HTR-8/SVneo (cell line): ENCODE measurements at regions not wholly inside any gene's neighbourhood (a gene's known extent, or its start where the extent isn't known, plus 50 kb on each side); places are given as distances from the start of the nearest gene placed in this dataset.

ENCODE experiments used
- DNase-seq: peaks from one replicate; pipeline ENCODE4 v3.0.0; 2011; ENCODE audit warnings: low spot score, mixed read lengths; ENCODE audit not compliant: insufficient read length
- FAIRE-seq: peaks from 2 replicates; lab custom pipeline; 2011; peaks lifted over from hg19 to GRCh38; lab: Jason Lieb, UNC

DNA sequence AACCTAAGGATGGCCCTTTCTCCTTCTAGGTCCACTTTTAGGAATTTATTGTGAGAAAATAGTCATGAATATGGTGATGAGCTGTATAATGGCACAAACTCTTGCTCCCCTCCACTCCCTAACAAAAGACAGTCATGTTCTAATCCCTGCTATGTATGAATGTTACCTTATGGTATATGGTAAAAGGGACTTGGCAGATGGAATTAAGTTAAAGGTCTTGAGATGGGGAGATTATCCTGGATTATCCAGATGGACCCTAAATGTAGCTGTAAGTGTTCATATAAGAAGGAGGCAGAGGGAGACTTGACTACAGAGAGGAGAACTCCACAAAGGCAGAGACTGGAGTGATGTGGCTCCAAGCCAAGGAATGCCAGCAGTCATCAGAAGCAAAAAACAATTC is 296.1 kb downstream of the SOX9 start:
- FAIRE-seq (no peak), DNase-seq (no peak)

DNA sequence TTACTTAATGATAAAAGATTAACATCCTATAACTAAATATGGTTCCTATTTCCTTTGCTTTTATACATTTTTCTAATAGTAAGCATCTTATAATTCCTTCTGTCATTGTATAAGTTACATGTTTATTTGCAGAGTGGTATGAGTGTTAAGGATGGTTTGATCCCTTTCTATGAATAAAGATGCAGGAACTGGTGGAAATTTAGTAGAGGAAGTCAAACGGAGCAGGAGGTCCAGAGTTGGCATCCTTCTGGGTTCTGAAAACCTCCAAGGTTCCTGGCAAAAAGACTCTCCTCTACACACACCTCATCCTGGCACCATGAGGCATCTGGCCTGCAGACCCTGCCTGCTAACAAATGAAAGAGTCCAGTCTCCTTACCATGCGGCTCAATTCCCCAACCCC is 296.8 kb downstream of the SOX9 start:
- no peak for DNase-seq
- no peak for FAIRE-seq

DNA sequence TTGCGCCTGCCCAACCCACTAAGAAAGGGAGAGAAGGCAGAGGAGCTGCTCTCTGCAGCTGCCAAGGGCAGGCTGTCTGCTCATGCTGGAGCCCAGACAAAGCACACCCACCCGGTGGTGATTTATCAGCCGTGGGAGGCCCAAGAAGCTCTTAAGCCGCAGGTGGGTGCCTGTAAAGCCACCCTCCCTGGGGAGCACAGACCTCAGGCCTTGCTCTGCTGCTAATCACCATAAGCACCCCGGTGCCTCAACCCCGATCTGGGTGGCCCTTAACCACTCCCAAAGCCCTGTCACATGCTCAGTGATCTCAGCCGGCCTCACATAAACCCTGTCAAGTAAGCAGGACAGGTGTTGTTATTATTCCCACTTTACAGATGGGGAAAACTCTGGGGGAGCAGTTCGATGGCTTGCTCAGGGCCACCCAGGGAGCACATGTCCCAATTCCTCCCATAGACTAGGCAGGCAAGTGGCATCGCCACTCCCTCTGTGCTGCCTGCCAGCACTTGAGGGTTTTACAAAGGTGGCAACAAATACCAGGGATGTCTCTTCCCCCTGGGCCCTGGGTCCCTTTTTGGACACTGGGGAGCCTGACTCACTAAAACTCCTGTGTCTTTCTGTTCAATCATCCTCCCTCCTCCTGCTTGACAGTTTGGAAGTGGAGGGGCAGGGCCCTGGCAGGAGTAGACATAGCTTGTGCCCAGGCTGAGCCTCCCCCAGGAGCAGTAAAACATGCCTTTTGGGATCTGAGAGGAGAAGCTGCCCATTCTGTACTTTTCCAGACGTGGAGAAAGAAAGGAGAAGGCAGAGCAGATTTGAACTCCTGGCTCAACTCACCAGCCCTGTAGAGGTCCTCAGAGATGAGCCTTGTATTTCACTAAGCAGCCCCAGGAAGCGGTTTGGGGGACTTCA is 299.3 kb downstream of the SOX9 start:
- FAIRE-seq: no peak
- DNase-seq: no peak

DNA sequence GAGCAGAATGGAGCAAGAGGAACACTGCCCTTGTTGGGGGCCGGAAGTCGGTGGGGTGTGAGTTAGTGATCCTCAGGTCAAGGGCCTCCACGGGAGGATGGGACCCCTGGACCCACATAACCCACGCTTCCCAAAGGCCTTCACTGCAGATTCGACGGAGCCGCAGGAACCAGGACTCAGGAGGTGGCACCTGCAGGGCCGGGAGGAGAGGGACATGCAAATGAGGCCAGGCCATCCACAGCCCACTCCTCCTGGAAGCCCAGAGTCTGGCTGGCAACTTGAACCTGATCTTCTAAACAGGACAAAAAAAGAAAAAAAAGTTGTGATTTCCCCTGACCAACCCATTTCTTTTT is 299.9 kb downstream of the SOX9 start:
- FAIRE-seq (no peak), DNase-seq (no peak)

DNA sequence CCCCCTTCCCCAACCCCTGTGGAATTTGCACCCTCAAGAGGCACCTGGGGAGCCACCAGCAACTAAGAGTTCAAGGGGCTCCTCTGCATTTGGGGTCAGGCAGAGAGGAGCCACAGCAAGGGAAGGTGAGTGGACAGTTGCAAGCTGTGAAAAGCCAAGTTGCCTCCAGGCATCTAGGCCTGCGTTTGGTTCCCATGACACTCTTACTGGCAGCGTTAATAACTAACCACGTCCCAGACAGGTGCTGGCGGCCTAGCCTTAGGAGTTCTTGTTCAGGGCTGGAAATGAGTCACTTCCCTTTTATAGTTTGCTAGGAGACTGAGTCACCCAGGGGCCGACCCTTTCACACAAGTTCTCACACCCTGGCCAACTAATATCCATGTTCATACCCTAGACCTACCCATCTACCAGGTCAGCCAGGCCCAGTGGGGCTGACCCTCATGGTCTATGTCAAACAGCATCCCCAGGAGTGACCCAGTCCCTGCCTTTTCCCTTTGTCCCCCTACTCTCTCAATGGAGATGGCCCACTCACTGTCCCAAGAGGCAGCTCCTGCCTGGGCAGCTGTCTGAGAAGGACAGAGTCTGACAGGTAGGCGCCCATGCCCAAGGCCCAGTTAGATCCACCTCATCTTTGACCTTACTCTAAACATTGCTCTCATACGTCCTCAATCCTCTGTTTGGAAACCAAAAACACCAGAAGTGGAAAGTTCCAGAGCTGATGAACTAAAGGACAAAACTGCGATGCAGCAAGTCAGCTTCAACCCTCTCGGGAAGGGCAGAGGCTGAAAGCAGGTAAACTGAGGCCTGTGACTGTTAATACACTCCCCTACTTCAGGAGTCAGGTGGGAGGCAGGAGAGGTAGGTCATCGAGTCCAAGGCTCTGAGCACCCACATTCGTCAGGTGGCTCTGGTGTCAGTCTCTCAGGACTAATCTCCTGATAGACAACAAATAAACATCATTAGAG is 300.6 kb downstream of the SOX9 start:
- peak; percentile 95 for FAIRE-seq

DNA sequence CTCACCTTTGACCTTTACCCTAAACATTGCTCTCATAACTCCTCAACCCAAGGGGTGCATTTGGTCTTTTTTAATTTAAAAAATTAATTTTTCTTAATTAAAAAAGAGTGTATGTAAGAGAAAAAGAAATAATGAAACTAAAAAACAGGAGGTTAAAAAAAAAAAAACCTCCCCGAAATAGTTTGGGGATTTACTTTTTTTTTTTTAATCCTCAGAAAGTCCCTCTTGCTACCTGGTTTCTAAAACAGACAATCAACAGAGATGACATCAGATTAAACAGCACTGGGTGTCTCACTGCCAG is 301.3 kb downstream of the SOX9 start:
- FAIRE-seq (no peak), DNase-seq (no peak)

More for the DNA sequence above, 300.6 kb downstream of the SOX9 start:
- peak; percentile 91 for DNase-seq

DNA sequence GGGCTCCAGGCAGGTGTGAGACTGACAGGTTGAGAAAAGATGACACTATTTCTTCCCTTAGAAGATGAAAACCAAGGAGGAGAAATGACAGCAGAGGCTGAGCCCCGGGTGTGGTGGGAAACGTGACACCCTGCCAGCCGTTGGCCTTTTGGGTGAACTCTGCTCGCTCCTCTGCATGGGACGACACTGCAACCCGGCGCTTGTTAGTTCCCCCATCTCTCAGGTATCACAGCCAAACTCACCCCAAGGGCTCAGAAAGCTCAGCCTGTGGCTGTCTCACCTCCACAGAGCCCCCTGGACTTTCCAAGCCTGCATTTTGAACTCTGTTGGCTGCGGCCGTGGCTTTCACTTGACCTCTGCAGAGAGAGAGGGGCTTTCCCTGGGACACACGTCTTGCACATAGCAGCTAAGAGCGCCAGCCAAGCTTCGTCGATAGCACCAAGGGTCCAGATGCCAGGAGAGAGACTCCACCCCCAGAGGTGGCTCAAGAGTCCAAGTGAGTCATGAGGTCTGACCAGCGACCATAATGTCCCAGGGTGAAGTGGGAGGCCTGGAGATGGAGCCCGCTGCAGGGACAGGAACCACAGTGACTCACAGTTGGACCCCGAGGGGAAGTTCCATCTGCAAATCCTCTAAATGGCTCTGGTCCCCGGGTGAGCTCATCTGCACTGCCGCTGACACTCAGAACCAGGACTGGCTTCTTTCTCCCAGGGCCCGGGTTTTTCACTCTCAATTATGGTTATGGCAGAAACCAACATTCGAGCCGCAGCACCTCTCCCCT is 301.9 kb downstream of the SOX9 start:
- FAIRE-seq (peak; percentile 88), DNase-seq (peak; percentile 94)

DNA sequence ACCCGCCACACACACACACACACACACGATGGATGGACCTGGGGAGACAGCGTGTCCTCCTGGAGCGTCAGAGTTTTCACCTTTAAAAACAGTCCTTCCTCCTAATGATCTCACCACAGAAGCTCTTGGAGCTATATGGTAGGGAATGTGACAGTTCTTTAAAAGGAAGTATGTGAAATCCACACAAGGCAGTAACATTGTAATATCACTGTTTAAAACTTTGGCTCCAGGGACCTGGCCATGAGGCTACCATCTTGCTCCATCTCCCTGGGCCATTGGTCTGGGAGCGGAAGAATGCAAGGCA is 302.4 kb downstream of the SOX9 start:
- DNase-seq (peak; percentile 54), FAIRE-seq (no peak)

DNA sequence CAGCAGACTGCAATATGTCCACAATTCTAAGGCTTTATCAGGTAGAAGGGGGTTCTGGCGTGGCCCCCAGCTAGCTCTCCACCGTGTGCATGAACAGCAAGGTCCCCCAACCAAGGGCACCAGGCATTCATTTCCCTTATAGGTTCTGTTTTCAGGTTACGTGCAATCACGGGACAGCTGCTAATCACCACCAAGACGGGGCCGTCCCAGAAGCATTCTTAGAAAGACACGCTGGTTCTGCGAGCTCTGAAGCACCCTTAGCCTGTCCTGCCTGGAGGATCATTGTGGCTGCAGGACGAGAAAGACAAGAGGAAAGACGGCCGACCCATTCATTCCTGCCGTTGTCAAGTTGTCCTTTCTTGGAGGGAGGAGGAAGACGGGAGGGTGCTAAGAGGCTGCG is 302.9 kb downstream of the SOX9 start:
- FAIRE-seq: no peak
- no peak for DNase-seq

DNA sequence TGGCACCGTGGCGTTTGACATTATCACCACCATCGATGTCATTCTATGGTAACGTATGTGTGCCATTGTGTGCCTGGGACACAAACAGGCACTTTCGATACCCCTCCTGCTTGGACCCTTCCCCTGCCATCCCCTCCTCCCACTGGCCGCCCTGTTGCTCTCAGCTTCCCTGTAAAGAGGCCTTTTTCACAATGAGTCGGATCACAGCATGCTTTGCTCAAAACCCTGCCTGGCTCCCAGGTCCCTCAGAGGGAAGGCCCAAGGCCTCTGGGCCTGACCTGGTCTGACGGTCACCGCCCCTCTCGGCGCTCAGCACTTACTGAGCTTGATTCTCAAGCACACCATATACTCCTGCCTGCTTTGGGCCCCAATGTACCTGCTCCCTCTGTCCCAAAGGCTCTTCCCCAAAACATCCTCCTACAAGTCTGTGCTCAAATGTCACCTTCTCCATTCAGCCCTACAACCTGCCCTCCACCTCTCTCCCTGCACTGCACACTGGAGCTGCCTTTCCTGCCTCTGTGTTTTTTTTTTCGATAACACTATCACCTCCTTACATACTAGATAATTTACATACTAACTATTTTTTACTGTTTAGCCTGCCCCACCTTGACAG is 303.8 kb downstream of the SOX9 start:
- DNase-seq (no peak), FAIRE-seq (no peak)

DNA sequence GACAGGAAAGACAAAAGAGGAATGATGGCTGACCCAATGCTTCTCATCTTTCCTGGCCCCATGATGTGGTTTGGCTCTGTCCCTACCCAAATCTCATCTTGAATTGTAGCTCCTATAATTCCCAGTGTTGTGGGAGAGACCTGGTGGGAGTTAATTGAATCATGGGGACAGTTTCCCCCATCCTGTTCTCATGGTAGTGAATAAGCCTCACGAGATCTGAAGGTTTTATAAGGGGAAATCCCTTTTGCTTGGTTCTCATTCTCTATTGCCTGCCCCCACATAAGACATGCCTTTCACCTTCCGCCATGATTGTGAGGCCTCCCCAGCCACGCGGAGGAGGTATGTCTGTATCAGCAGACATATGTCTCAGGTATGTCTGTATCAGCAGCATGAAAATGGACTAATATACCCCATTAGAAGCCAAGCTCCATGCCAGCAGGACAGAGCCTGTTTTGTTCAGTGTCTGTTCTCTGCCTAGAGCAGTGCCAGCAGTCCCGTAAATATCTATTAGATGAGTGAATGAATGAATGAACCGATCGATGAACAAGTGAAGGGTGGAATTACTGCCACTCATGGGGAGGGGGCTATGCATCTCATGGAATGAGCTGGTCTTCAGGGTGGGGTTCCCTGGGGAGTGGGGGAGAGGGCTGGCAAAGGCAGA is 304.4 kb downstream of the SOX9 start:
- DNase-seq (no peak), FAIRE-seq (no peak)

DNA sequence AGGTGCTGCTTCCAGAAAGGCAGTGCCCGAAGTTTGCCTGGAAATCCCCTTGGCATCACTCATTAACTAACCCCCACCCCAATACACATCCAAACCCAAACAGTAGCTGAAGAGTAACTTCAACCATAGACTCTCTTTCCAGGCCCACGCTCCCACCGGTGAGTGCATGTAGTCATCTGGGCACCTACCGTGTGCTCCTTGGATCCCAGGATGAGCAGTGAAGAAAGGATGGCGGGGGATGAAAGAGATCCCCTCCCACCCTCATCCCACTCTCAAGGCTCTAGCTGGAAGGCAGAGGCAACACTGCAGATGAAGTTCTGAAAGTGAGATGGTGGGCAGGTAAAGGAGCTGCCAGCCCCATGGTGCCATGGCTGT is 305.0 kb downstream of the SOX9 start:
- DNase-seq (no peak), FAIRE-seq (no peak)

DNA sequence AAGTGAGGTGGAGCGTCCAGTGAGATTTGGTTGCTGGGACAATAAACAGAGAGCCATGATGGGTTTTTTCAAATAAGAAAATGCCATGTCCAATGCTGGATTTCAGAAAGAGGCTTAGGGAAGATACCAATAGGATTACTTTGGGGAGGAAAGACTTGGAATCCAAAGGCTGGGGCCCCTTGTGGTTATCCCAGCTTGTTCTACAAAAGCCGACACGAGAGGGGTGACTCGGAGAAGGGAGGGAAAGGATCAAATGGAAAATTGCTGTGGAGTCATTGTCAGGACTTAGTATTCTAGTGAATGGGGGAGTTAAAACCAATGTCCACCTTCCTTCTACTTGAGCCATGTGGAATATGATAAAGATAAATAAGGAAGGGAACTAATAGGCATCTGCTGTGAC is 305.5 kb downstream of the SOX9 start:
- DNase-seq: no peak

DNA sequence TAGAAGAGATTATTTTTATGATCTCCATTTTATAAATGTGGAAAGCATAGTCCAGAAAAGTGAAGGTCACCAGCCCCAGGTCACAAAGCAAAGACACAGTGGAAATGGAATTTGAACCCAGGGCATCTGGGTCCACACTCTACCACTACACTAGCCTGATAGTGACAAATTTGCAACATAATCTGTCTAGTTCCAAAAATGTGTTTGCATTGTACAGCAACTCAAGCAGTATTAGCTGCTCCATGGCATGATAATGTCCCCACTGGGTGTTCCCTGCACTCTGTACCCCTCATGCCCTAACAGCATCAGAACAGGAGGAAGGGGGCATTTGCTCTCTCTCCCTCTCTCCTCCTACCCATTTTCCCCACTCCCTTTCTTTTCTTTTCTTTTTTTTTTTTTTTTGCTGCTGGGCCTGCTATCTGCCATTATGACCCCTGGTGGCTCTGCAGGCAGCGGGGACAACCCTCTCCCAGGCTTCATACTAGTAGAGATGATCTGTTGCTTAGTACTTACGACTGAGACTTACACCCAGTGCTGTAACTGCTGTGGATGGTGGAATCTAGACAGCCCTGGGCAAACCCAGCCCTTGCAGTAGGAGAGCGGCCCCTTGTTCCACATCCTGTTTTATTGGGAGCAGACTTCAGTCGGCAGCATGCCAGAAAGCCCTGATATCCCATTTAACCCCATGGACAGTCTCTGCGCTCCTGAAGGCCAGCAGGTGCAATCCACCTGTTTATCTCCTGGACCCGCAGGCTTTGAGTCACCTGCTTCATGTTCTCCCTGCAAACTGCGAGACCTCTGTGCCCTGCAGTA is 306.3 kb downstream of the SOX9 start:
- DNase-seq (no peak), FAIRE-seq (no peak)

More for the DNA sequence above, 305.5 kb downstream of the SOX9 start:
- no peak for FAIRE-seq

DNA sequence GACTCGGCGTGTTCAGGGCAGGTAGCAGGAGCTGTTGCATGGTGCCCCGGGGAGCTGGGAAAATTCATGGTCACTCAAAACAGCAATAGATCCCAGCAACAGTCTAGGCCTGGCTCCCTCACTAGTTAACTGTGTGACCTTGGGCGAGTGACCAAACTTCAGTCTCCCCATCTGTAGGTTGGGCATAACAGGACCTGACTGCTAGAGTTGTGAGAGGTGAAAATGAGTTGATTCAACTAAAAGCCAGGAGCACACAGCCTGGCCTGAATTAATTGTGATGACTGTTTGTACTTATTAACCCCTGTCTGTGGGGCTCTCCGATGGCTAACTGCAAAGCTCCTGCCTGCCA is 306.9 kb downstream of the SOX9 start:
- DNase-seq: no peak
- FAIRE-seq: no peak

DNA sequence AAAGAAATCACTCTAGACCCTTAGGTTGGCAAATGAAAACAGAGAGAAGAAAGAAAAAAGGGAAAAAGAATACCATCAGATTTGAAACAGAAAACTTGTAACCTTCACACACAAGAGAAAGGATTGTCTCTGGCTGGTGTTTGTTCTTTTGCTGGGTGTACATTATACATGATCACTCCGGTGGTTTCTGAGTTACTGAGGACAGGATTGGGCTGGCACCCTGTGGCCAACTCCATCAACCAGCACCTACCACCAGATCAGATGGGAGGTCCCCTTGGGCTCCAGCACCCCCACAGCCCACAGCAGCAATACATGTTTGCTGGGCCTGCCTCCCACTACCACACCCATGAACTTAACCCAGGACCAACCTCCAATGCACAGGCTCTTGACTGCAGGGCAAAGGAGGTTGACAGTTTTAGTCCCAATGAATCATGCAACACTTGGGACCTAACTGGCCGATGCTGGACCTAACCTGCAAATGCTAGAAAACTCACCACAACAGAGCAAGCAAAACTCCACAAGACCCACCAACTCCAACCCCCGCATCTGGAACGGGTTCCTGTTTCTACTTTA is 308.3 kb downstream of the SOX9 start:
- FAIRE-seq: no peak
- DNase-seq: no peak

DNA sequence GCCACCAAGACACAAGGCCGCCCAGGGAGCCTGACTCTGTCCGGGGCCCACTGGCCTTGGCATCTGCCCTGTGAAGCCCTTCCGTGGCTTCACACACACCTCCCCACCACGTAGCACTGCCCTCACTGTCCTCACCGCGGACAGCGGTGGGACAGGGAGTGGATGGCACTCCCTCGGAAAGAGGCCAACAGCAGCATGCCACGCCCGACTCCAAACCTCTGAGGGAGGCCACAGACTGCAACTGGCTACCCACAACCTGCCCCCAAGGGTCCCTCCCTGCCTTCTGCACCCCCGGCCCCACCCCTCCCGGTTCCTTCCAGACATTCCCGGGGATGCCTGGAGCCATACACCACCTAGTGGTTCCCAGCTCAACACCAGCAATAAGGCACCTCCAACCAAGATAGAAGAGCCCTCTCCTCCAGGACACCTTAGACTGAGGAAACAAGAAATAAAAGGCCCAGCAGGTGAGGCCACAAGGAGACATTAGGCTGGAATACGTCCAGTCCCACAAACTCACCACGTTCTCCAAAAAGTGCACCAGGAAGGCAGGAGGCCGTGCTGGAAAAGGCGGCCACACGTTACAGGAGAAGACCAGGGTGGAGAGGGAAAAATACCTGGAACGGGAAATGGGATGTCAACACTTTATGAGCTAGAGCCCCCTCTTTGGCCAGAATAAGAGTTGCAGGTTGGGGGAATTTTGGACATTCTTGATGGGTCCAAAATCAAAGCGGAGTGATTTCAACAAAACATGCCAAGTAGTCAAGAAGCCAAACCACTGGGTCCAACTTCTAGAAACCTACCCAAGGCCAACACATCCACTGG is 310.0 kb downstream of the SOX9 start:
- DNase-seq: no peak
- FAIRE-seq: peak; percentile 79

DNA sequence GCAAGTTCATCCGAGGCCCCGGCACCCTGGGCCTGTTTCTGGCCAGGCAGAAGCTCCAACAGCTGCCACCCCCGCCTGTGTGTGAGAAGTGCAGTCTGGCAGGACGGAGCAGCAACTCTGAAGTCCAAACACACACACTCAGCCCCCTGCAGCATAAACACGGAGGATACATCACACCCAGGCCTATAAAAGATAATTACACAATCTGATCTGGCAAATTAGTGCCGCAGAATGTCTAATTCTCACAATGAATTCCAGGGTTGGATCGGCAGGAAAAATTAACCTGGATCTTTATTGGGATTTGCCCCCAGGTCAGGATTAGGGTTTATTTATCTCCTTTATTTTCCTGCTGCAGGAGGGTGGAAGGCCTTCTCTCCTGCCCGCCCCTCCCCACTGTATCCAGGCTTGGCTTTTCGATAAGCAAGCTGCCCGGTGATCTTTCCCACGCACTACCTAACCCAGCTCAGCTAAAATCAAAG is 311.4 kb downstream of the SOX9 start:
- no peak for DNase-seq
- FAIRE-seq: no peak
